ENCODE measurements at regions not wholly inside any gene's neighbourhood (a gene's known extent, or its start where the extent isn't known, plus 50 kb on each side); places are given as distances from the start of the nearest gene placed in this dataset.

- TF ChIP-seq POLR2A (IDR thresholded peaks at IDR 0.05; ENCODE audit: low read depth, low read length) (no peak), POLR2AphosphoS5 (IDR thresholded peaks at IDR 0.05; ENCODE audit: insufficient read depth, low read depth, low read length) (no peak)
- TF ChIP-seq, protein P1, sequence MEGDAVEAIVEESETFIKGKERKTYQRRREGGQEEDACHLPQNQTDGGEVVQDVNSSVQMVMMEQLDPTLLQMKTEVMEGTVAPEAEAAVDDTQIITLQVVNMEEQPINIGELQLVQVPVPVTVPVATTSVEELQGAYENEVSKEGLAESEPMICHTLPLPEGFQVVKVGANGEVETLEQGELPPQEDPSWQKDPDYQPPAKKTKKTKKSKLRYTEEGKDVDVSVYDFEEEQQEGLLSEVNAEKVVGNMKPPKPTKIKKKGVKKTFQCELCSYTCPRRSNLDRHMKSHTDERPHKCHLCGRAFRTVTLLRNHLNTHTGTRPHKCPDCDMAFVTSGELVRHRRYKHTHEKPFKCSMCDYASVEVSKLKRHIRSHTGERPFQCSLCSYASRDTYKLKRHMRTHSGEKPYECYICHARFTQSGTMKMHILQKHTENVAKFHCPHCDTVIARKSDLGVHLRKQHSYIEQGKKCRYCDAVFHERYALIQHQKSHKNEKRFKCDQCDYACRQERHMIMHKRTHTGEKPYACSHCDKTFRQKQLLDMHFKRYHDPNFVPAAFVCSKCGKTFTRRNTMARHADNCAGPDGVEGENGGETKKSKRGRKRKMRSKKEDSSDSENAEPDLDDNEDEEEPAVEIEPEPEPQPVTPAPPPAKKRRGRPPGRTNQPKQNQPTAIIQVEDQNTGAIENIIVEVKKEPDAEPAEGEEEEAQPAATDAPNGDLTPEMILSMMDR (IDR thresholded peaks at IDR 0.05; ENCODE audit: extremely low read depth in 1 of 2, insufficient read depth in 1 of 2, low read depth in 1 of 2, low read length in 2 of 2), result no peak
Measured at GRCh38 chr11:69360606-69361005, 66.7 kb downstream of the MYEOV start.
